C4-2B (cell line): ENCODE measurements at regions not wholly inside any gene's neighbourhood (a gene's known extent, or its start where the extent isn't known, plus 50 kb on each side); places are given as distances from the start of the nearest gene placed in this dataset.
"Not testable (repeated sequence)": the region's sequence is repeated elsewhere in the genome, so short reads cannot be mapped to it uniquely, and the experiment has no call there.

Experiments
- H3K27ac ChIP-seq: fragments of 450-650 bp; 2 replicates; pipeline ENCODE4 v1.5.1; 2017
- ZFX ChIP-seq: fragments of 450-650 bp; IDR thresholded peaks from 2 replicates; pipeline ENCODE4 v1.6.1; 2017
- TF ChIP-seq, protein P1 (sequence below): fragments of 450-650 bp; conservative IDR thresholded peaks from 2 replicates; pipeline ENCODE4 v1.5.1; 2017; ENCODE audit warnings: mild to moderate bottlenecking

DNA sequence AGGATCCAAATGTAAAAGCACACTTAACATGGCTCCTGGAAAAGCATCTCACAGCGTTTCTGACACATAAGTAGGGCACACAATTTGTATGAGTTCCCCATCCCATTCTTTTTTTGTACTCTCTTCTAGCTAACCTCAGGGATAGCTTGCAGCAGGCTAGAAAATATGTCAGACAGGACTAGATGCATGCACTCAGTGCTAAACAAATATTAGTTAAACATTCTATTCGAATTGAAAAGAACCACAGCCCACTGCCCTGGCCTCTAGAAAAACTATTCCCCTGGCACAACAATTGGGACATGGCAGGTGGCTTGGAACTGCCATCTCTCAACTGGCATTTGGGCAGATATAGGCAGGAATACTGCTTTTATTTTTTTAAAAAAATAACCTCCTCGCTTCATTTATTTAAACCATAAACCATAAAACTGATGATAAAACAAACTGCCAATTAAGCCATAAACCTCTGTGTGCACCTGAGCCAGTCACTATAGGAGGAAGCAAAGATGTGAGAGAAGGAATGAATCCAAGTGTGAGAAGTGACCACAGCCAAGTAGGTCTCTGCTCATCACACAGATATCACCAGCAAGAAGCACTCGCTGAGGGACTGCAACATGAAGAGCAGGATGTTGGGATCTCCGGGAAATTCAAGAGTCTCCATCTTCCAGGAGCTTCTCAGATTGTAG, 394.1 kb downstream of the NEBL start:
- H3K27ac ChIP-seq = no peak overlapping the region
- TF ChIP-seq, protein P1, sequence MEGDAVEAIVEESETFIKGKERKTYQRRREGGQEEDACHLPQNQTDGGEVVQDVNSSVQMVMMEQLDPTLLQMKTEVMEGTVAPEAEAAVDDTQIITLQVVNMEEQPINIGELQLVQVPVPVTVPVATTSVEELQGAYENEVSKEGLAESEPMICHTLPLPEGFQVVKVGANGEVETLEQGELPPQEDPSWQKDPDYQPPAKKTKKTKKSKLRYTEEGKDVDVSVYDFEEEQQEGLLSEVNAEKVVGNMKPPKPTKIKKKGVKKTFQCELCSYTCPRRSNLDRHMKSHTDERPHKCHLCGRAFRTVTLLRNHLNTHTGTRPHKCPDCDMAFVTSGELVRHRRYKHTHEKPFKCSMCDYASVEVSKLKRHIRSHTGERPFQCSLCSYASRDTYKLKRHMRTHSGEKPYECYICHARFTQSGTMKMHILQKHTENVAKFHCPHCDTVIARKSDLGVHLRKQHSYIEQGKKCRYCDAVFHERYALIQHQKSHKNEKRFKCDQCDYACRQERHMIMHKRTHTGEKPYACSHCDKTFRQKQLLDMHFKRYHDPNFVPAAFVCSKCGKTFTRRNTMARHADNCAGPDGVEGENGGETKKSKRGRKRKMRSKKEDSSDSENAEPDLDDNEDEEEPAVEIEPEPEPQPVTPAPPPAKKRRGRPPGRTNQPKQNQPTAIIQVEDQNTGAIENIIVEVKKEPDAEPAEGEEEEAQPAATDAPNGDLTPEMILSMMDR = no peak
- TF ChIP-seq ZFX = no peak

DNA sequence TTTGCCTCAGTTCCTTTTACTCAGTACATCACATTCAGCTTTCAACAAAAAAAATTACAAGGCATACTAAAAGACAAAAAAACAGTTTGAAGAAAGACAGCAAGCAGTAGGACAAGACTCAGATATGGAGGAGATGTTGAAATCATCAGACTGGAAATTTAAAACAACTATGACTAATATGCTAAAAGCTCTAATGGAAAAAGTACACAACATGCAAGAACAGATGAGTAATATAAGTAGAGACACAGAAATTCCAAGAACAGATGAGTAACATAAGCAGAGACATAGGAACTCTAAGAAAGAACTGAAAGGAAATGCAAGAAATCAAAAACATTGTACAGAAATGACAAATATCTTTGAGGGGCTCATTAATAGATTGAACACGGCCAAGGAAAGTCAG, 402.6 kb downstream of the NEBL start:
- no peak overlapping the region for H3K27ac ChIP-seq
- TF ChIP-seq, protein P1 = no peak
- TF ChIP-seq ZFX = no peak

- no peak for TF ChIP-seq ZFX
- TF ChIP-seq, protein P1 = no peak; the same call in 1 of the 2 replicates
- no peak overlapping the region for H3K27ac ChIP-seq
These were observed 404.7 kb downstream of the NEBL start for GRCh38 chr10:20492447-20492846.

DNA sequence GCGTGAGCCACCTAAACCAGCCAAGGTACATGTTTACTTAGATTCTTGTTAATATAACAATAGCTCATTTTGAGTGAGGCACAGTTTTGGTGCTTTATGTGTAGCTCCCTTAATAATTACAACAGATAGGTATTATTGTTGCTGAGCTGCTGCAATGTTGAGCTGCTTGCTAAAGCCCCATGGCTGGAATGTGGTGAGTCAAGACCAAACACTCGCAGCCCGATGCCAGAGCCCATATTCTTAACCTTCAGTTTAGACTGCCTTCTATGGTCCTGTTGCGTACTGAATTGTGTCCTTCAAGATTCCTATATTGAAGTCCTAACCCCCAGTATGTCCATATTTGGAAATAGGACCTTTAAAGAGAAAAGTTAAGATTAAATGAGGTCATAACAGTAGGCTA, 407.1 kb downstream of the NEBL start:
- TF ChIP-seq, protein P1 = no peak
- TF ChIP-seq ZFX = no peak
- H3K27ac ChIP-seq = no peak overlapping the region

GRCh38 chr10:20486791-20487190, 410.3 kb downstream of the NEBL start:
- TF ChIP-seq ZFX = no peak
- TF ChIP-seq, protein P1 = no peak
- no peak overlapping the region for H3K27ac ChIP-seq

DNA sequence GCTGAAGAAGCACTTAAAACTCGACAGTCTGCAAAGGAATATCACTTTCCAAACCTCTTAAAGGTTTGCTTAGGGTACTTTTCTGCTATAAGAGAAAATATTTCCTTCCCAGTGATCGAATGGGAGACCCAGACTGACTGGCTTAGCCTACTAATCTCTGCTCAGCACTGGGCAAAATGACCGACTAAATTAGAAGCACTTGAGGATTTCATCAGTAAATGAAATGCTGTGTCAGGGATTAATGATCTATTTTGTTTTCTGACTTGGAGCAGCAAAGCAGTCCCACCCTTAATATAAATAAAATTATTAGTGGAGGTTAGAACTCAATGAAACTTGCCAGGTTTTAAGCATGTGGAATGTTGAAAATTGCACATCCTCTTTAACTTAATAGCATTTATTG, 411.6 kb downstream of the NEBL start:
- TF ChIP-seq ZFX = no peak
- TF ChIP-seq, protein P1 = no peak
- H3K27ac ChIP-seq = no peak overlapping the region

- no peak for TF ChIP-seq ZFX
- TF ChIP-seq, protein P1 = no peak
These were observed 416.1 kb downstream of the NEBL start for GRCh38 chr10:20481054-20481453.

DNA sequence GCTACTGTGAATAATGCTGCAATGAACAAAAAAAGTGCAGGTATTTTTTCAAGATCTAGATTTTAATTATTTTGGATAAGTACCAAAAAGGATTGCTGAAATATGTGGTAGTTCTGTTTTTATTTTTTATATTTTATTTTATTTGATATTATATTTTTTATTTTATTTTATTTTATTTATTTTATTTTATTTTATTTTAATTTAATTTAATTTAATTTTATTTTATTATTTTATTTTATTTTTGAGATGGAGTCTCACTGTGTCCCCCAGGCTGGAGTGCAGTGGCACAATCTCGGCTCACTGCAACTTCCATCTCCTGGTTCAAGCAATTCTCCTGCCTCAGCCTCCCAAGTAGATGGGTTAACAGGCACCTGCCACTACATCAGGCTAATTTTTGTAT, 416.5 kb downstream of the NEBL start:
- not testable (repeated sequence) for H3K27ac ChIP-seq

More at GRCh38 chr10:20481054-20481453, 416.1 kb downstream of the NEBL start:
- H3K27ac ChIP-seq = no peak overlapping the region
